RKO (cell line): ENCODE measurements at regions not wholly inside any gene's neighbourhood (a gene's known extent, or its start where the extent isn't known, plus 50 kb on each side); places are given as distances from the start of the nearest gene placed in this dataset.

Experiments used
- DNase-seq: peaks from one replicate; pipeline ENCODE4 v3.0.0-alpha.2; 2016; ENCODE audit warnings: low spot score

DNA sequence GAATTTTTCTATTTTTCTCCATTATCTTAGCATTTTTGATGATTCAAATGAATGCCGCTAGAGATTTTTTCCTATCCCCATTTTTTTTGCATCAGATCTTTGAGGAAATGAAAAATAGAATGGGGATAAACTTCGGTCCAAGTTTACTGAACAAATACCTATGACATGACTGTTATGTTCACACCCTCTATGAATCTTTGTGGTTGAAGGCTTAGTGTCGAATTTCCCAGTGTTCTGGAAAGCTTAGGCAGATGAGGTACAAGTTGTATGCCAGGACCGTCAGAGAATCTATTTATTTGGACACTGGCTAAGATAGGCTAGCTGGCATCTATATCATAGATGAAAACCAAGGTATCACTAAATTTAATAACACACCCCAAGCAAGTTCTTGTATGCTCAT lies 123.4 kb downstream of the SPCS3 start:
- peak; percentile 49 for DNase-seq

DNA sequence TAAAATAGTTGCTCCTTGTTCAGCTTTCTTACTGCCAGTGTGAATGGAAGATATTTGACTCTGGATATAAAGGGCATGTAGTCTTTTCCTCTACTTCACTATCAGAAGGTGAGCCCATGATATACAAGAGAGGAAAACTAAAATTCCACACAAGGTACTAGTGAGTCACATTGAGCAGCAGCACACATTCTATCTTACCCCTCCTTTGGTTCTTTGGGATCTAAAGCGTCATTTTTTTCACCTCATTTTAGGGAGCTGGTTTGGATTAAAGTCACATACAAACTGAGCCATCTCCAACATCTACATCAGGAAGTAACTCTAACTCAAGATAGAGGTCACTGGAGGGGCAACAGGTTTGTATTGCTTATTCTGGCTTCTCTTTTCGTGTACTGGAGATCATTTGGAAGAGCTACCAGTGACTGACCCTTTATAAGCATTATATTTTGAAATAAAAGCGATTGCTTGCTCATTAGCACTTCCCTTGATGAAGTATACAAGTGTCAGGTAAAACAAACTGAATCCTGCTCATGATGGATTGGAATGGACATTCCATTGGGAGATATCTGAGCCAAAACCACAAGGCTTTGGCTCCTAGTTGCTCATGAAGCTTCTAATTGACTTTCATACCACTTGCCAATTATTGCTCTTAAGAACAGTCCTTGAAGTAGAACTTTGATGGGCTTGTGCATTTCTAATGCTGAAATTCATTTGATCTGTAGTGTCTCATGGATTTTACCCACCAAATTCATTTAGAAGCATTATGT lies 124.1 kb downstream of the SPCS3 start:
- DNase-seq: no peak

DNA sequence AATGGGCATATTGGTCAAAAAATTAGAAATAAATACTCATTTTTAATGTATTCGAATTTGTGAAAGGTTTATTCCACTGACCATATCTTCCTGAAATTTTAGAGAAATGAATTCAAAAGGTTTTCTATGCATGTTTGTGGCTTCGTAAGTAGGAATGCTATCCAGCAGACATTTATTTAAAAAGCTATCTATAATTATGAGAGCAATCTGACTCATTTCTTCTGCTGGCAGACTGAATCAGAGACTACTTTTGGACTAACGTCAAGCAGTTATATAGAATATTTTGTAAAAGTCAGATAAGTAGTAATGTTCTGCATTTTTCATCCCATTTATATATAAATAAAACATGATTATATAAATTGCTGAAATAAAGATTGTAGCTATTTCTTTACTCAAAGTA lies 125.0 kb downstream of the SPCS3 start:
- DNase-seq: peak; percentile 38

DNA sequence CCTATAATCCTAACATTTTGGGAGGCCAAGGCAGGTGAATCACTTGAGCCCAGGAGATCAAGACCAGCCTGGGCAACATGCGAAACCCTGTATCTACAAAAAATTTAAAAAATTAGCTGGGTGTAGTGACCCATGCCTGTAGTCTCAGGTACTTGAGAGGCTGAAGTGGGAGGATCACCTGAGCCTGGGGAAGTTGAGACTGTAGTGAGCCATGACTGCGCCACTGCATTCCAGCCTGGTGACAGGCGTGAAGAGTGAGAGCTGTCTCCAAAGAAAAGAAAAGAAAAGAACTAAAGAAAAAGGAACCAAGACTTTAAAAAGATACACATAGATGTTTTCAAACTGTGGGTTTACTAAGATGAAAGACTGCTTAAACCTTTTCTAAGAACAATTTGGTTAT lies 129.0 kb downstream of the SPCS3 start:
- DNase-seq: no peak

DNA sequence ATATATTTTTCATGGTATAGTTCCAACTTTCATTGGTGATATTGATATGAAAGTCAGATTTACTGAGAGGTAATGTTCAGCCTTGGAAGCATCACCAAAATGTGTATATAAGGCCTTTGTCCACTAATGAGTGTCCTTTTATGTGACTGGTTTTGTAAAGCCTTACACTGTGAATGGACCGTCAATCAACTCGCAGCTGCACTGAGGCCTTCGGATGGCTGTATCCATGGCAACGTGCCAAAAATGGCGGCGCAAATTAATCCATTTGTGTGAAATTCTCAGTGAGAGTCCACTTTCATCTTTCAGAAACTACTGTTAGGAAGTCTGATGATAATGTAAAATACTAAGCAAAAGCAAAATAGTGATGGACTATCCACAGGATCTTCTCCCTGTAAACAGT lies 131.7 kb downstream of the SPCS3 start:
- no peak for DNase-seq

DNA sequence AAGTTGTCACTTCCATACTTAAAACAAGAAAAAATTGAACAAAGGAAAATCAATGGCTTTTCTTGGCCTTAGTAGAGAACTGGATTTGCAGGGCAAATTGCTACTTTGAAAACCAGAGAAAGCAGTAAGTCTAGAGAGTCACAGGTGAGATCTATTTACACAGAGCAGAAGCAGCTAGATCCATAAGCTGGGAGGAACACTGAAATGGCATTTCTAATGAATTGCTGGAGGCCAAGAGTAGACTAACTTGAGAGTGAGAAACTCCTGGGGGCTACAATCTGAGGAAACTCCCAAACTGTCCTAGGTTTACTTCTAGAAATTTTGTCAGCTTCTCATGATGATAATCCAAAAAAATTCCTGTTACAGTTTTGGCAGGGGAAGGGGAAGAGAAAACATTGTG lies 133.3 kb downstream of the SPCS3 start:
- no peak for DNase-seq

DNA sequence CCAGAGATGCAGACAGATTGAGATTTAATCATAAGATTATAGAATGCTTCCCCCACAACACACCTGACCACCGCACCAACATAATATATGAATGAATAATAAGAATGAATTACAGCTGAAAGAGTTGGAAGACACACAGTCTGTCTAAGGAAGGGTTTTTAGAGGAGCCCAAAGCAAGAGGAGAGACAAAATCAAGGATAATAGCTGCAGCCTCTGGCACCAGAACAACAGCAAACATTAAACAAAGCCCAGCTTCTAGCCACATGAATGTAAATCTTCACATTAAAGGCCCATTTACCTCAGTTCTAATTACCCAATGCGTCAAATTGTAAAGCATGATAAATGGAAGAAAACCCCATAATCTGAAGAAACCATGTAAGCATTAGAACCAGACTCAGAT lies 133.9 kb downstream of the SPCS3 start:
- no peak for DNase-seq

DNA sequence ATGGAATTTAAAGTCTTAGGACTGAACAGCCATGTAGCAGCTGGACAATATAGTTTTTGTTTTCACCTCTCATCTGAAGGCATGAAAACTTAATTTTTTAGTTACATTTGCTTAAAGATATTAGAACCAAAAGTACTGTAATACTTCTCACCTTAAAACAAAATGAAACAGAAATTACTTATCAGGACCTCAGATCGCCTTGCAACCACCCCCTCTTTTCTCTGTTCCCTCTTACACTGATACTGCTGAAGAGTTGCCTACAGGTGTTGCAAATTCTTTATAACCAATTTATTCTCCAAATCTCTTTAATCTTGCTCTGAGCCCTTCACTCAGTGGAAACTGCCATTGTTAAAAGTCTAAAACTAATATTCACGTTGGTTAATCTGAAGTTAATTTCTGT lies 145.0 kb downstream of the SPCS3 start:
- DNase-seq: no peak

DNA sequence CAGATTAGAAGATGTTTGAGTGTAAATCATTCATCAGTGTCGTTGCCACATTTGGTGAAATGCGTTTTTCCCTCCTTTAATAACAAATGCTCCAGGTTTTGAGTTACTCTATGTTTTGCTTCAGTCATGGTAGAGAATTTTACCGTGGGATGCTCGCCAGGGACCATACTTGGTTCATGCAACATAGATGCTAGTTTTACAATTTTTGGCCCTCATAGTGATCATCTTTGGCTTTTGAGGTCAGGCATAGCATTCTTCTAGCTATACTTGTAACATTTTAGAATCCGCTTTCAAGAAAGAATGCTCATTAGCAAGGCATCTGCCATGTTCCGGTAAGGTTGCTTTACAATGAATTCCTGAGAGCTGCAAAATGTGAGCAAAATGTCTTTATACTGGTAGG lies 147.2 kb downstream of the SPCS3 start:
- no peak for DNase-seq

DNA sequence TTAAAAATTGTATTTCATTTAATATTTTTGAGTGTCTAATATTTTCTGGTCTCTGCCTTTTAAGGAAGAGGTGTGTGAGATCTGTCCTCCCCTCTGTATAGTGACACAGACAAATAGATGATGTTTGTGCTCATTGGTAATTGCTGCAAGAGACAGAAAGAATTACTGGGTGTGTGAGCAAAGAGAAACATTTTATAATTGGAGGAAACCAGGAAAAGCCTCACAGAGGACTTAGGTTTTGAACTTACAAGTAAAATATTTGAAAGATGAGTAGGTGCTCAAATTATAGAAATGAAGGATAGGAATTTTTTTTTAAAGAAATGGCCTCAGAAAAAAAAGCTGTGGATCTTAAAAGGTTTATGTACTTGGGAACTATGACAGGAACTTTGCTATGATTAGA lies 149.8 kb downstream of the SPCS3 start:
- DNase-seq: no peak

DNA sequence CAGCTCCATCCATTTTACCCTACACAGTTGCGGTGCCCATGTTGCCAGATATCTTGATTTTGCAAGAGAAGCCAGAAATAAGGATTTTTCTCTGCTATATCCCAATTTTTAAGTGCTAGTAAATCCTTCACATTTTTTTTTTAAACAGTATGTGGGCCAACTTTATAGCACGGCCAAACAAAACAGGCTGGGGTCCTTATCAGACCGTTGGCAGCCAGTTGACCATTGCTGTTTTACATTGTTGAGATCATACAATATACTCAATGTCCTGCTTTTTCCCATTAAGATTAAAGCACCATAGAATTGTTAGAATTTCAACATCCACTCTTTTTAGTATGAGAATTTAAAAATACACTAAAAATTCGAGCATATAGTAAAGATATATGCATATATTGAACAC lies 150.9 kb downstream of the SPCS3 start:
- no peak for DNase-seq

DNA sequence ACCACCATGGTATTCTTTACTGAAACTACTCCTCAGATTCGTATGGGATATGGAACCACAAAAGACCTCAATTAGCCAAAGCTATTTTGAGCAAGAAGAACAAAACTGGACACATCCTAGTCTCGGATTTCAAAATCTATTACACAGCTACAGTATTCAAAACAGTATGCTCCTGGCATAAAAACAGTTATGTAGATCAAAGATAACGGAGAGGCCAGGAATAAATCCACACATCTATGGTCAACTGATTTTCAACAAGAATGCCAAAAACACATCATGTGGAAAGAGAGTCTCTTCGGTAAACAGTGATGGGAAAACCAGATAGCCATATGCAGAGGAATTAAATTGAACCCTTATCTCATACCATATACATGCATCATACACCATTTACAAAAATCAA lies 155.3 kb downstream of the SPCS3 start:
- no peak for DNase-seq

DNA sequence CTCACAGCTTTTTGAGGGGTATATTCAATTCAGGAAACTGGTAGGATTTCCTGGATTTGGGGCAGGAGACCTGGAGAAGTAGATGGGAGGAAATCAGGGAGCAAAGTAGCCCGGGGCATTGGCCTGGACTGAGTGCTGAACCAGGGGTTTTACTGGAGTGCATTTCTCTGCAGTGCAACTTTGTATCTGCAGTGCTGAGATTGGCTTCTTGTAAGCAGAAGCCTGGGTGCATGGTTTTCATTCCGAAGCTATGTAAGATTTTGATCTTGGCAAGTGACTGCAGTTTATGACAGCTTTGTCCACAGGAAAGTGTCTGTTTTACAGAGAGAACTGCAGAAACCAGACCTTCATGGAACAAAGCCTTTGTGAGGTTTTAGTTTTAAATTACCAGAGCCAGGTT lies 158.3 kb downstream of the SPCS3 start:
- DNase-seq: no peak

DNA sequence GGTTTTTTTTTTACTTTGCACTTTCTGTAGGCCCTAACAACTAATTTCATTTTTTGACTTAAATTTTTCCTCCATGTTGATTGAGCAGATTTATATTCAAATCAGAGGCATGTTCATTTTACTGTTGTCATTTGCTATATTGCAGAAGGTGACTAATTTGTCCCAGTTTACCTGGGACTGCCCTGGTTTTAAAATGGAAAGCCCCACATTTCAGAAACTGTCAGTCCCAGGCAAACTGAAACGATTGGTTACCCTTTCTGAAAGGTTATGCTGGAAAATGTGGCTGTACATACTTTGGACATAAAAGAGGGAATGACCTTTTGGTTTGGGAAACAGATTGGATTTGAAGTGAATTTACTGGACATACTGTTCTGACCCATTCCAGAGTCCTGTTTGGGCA lies 160.0 kb downstream of the SPCS3 start:
- no peak for DNase-seq

DNA sequence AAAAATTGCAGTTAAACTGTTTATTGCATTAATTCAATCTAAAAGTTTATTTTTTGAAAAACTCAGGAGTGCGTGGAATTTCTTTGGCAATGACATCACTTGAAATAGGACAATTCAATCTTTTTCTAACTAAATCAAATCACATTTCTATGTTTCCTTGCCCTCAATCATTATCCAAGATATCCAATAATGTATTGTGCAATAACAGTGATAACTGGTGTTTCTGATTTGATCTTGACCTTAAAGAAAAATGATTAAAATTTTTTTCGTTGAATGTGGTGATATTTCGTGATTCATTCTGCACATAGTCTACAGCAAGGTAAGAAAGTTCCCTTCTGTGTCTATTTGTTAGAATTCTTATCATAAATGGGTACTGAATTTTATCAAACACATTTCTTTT lies 163.2 kb downstream of the SPCS3 start:
- no peak for DNase-seq

DNA sequence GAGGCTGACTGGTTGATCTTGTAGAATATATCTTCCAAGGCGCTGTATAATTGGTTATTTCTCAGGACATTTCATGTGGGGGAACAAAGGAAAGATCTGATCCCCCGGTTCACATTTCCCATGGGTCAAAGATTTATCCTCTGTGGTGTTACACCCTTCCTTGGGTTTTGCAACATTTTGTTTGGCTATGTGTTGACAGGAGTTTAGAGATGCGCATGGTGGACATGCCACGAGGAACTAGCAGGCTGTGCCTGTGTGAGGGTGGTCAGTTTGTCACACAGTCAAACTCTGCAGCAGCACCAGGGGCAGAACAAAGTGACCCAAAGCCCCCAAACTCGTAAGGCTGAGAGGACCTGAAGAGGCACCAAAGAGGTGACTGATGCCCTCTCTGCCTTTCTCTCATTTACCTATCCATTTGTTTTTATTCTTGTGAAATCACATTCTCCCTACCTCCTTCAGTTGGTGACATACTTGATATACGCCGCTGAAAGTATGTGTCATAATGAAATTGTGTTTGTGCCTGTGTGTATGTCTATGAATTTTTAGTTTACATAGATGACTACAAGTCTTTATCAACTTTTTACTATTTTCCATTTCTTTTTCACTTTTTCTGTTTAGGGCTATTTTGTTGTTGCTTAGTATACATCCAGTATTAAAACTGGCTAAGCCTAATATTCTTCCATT lies 164.7 kb downstream of the SPCS3 start:
- no peak for DNase-seq

DNA sequence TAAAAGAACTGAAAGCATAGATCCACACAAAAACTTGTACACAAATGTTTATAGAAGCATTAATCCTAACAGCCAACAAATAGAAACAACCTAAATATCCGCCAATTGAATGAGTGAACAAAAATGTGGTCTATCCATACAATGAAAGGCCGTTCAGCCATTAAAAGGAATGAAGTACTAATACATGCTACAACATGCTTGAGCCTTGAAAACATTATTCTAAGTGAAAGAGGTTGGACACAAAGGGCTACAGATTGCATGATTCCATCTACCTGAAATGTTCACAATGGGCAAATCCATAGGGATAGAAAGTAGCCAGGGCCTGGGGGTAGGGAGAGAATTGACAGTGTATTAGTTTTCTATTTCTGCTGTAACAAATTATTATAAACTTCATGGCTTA lies 169.2 kb downstream of the SPCS3 start:
- DNase-seq: no peak

DNA sequence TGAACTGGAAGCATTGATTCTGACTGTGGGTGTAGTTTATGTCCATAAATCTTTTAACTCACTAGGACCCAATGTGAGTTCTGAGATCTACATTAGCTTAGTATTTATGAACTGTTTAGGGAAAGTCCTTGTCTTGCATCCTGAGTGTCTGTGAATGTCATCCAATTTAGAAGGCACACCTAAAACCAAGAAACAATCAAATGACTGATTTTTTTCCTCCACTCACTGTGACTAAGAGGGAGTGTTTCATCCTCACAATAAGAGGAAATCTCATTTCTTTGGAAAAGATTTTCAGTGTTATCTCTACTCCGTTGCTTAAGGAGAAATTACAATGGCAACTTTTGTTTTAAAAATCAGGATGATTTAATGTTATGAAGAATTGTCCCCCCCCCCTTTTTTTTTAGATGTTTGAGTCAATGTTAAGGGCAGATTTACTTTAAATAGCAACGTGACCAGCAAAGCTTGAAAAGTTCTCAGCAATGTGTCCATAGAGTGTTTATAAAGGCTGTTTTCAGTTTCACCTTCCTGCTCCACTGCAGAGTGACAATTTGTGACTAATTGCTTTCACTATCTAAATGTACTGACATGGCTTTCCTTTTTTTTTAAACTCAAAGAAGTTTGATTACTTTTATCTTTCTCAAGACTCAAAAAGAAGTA lies 173.0 kb downstream of the SPCS3 start:
- peak; percentile 15 for DNase-seq

DNA sequence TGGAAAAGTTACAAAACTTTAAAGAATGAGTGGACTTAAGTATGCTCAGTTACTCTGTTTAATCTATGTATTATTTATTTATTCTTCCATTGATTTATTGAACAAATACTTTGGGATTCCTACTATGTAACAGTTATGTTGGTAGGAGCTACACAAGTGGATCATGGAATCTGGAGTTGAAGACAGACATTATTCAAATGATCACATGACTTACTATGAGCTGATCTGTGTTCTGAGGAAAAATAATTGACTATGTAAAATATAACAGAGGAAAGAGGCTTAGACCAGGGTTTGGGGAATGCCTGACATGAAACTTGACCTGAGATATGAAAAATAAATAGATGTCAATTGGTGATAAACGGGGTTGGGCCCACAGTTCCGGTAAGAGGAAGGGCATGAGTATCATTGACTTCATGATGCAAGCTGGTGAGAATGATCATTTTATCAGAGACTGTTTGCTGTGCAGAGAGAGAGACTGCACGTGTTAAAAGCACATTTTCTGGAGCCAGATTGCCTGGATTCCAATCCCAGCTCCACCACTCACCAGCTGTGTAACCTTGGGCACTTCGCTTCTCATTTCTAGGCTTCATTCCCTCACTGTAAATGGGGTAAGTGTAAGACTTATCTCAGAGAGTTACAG lies 179.0 kb downstream of the SPCS3 start:
- no peak for DNase-seq

DNA sequence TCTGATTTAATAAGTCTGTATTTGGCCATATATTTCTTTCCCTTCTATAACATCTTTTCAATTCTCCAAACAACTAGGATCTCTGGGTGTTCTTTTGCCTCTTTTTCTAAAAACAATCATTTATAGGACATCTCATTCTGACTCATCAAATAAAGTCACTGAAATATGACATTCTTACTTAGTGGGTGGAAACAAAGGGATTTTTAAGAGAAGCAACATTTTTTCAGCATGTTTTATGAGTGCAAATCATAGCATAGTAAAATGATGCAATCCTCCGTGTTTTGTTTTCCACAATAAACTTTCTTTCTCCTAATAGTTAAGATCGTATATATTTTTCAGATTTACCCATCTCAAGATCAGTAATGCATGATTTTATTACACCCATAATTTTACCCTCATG lies 179.8 kb downstream of the SPCS3 start:
- DNase-seq: peak; percentile 91

DNA sequence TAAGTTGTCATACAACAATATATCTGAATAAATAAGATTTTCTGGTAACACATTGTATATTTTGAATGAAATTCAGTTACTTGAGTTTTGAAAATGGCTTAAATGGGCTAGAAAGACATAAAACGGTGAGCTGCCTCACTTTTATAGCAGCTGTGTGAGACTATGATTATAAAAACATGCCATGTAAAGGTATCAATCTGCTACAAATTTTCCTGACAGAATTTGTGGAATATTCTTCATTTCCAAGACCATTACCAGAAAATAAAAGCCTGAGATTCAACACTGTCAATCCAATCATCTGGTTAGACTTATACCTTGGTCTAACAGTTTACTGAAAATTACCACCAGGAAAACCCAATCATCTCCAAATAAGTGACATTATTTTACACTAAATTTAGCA lies 181.1 kb downstream of the SPCS3 start:
- DNase-seq: no peak

DNA sequence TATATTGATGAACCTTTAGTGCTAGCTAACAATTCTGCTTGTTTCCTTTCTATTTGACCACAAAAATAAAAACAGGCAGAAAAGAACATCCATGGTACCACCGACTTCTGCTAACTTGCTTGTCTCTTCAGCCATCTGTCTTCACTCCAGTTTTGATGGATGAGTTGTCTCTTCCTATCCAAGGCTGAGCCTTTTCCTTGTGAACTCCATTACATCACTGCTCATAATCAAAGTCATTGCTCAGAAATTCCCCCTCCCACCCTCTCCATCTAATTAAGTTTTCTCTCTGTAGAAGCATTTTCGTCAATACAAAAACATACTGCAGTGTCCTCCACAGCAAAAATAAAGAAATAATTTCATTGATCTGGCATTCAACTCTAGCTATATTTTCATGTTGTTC lies 184.4 kb downstream of the SPCS3 start:
- DNase-seq: no peak
